ENCODE measurements at regions not wholly inside any gene's neighbourhood (a gene's known extent, or its start where the extent isn't known, plus 50 kb on each side); places are given as distances from the start of the nearest gene placed in this dataset.

GRCh38 chr19:31089681-31090080 lies 259.6 kb downstream of the TSHZ3 start:
- no peak for DNase-seq

- DNase-seq = no peak
Measured at GRCh38 chr19:31085125-31085524, 264.1 kb downstream of the TSHZ3 start.

DNA sequence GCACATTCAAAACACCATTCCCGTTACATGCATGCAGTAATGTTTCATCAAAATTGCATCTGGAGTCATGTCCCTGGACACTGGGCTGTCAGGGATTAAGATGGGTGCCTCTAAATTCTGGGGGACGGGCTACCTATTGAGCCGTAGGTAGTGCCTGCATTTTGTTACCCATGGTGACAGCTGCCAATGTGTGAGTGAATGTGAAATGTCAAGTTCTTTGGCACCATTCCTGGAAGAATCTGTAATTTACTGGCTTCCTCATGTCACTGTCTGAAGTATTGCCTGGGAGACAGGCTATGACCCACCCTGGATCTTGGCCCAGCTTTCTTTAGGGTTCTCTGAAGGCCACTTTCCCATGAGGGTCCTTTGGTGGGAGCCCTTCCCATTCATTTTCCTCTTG lies 266.1 kb downstream of the TSHZ3 start:
- DNase-seq = no peak

DNA sequence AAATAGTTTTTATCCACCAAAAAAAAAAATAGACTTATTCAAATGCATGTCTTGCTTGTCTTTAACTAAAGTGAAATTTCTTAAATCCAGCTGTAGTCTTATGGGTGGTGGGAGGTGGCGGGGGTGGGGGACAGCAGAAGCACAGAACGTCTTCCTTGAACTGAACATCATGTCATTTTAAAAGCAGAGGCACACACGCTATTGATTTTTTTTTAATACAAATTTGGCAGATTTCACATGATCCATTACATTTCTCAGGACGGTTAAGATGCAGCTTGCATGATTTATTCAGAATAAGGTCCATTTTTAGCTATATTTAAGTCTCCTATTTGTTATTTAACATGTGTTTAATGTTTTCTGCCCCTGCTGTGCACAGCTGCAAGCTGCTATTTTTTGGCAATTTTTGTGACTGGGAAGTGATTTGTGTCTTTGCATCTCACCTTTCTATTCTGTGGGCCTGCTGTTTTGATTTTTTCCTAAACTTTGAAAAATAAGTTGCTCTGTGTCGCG lies 274.0 kb downstream of the TSHZ3 start:
- DNase-seq = no peak

- DNase-seq = no peak
Measured at GRCh38 chr19:31074199-31075125, 274.8 kb downstream of the TSHZ3 start.

- DNase-seq = no peak
Measured at GRCh38 chr19:31073485-31074198, 275.6 kb downstream of the TSHZ3 start.

DNA sequence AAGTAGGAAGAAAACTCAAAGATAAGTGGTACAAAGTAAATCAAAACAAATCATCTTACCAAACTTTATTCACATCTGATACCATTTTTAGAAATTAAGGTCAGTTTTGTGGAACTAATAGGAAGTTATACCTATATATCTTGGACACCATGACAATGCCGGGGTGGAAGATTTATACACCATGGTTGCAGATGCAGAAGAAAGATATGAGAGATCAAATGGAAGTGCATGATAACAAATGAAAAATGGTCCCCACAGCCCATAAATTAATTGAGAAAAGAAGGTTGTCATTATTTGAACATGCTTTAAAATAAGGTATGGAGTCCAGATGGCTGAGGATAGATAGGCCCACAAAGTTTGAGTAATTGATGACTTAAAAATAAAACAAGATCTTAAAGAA lies 276.8 kb downstream of the TSHZ3 start:
- DNase-seq = no peak

DNA sequence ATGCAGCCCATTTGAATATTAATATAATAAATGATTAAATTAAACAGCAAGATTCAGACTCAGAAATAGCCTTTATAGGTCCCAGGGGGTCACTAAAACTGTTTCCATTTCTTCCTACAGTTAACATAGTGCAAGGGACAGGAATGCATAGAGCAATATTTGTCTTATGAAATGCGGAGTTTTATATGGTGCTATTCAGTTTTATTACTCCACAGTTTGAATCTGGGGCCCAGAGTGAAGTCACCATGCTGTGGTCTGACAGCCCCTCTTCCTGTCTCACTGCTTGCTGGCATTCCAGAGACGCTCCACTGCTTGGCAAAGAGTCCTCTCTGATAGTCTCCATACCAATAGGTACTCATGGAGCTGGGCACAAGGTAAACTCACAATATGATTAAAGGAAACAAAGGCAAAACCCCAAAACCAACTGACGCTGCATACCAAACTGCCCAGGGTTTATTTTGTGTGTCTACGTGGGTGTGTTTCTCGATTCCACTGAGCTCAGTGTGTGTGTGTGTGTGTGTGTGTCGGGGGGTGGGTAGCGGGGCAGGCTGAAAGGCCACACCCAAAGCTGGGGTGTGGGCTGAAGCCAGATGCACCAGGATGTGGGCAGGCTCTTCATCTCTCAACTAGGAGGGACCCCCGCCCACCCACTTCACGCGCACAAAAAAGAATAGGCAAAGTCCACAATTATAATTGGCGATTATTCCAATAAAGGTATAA lies 277.9 kb downstream of the TSHZ3 start:
- no peak for DNase-seq

- DNase-seq = no peak
Measured at GRCh38 chr19:31070146-31071065, 278.8 kb downstream of the TSHZ3 start.

DNA sequence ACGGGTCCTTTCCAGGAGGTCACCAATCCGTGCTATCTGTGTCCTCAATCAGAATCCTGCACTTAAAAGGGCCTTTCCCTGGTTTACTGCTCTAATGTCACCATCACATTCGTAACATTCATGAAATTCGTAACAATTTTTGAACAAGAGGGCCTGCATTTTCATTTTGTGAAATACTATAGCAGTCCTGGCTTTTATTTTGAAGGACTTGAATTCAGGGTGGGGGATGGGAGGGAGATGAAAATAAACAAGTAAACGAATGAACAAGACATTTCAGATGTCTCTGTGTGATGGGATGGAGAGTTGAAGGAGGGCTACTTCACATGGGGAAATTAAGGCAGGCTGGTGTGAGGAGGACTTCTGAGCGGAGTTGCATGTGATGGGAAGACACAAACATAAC lies 281.0 kb downstream of the TSHZ3 start:
- DNase-seq = no peak

- no peak for DNase-seq
Measured at GRCh38 chr19:31066385-31066784, 282.9 kb downstream of the TSHZ3 start.

- DNase-seq = no peak
Measured at GRCh38 chr19:31064491-31064890, 284.7 kb downstream of the TSHZ3 start.

DNA sequence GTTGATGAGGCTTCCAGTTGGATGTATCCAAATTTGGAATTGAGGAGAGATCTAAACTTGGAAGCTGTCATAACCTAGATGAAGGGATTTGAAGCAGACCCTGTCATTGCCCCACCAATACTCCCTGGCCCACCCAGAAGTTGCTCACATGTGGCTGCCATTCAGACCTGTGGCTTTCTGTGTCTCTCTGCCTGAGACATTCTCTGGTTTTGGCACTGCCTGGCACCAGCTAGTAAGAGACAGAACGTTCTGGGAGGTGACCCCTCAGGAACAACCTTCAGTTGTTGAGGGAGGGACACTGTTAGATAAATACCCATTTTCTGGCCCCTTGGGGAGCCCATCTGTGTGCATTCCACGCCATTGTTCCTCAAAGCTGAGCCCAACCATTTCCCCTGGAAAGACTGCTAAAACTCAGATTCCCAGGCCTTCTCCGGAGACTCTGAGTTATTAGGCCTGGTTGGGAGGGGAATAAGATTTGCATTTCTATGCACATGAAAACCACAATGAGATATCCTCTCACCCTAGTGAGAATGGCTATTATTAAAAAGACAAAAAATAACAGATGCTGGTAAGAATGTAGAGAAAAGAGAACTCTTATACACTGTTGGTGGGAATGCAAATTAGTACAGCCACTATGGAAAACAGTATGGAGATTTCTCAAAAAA lies 290.4 kb downstream of the TSHZ3 start:
- no peak for DNase-seq

- no peak for DNase-seq
Measured at GRCh38 chr19:31057476-31057875, 291.8 kb downstream of the TSHZ3 start.

DNA sequence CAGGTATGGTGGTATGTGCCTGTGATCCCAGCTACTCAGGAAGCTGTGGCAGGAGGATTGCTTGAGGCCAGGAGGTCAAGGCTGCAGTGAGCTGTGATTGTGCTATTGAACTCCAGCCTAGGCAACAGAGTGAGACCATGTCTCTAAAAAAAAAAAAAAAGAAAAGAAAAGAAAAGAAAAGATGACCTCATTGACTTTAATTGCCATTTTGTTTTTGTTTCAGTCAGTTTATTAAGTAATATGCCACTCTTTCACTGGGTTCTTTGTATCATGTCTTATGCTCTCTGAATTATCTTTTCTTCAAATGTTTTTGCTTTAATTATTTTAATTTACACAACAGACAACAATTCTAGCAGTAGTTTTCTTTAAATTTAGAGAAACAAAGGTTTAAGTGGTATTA lies 293.8 kb downstream of the TSHZ3 start:
- DNase-seq = no peak

DNA sequence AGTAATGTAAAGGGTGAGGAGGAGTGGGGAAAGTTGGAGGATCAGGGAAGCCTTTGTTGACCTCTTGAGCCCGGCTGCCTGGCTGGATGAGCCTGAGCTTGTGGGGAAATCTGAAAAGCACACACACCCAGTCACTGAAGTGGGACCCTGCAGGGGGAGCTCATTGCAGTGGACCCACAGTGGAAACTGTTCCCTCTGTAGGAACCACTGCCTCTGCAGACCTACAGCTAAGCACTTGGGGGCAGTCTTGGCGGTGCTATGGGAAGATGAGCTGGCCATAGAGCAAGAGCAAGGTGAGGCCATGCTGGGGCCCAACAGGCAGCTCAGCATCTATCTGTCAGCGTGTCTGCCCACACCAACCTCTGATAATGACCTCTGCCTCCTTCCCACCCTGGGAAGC lies 294.8 kb downstream of the TSHZ3 start:
- DNase-seq = peak; percentile 6

GRCh38 chr19:31049431-31049830 lies 299.8 kb downstream of the TSHZ3 start:
- DNase-seq = no peak

DNA sequence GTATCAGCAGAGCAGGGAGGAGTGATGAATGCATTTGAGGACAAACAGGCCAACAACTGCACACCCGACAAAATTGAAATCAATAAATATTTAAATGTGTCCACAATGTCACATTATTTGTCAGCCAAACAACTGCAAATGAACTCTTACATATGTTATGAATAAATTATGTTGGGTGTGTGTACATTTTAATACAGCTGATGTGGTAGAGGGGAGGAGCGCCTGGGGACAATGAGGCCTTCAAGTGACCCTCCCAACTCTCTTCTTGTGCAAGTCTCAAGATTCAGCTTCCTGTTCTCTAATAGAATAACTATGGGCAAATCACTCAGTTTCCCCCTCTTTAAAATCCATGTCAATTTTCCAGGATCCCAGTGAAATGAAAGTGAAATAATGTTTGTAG lies 303.2 kb downstream of the TSHZ3 start:
- DNase-seq = no peak

DNA sequence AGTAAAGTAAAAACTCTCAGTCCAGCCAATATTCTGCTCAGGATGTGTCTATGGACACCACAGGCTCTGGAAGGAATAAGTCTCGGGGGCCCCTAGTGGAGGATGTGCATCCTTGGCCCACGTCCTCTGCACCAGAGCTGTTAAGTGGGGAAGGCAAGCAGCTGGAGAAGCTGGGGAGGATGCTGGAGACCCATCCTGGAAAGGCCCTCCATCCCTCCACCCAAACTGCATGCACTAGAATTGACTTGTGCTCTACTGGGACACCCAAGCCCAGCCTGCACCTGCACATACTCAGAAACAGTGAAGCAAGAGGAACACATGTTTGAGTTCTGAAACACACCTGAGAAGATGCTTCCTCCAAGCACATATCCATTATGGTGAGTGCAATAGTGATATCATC lies 307.8 kb downstream of the TSHZ3 start:
- no peak for DNase-seq

GRCh38 chr19:31039151-31039550 lies 310.1 kb downstream of the TSHZ3 start:
- no peak for DNase-seq

DNA sequence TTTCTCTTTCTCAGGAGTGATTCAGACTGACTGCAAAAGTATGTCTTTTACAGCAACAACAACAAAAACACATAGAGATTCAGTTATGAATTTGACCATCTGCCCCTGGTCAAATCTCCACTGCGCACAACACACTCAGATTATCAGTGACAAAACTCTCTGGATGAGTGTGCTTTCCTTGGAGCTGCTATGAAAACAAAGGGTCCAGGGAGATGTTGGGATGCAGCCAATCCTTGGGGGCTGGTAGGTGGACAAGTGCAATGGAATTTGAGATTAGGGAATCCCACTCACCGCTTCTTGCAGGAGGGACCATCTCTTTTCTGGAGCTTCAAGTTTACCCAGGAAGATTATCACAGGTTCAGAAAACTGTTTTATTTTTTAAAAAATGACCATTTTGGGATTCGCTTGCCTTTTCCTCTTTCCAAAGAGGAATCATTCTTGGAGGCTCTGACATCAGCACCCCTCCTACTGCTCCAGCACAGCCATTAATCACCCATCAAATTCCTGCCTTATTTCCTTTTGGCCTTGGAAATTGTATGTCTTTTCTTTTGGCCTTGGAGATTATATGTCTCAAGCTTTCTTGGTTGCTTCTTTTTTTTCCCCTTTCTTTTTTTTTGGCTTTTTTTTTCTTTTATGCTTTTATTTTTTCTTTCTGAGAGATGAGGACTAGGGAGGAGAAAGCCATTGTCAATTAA lies 311.8 kb downstream of the TSHZ3 start:
- DNase-seq = no peak
